ENCODE measurements at regions not wholly inside any gene's neighbourhood (a gene's known extent, or its start where the extent isn't known, plus 50 kb on each side); places are given as distances from the start of the nearest gene placed in this dataset.

- TF ChIP-seq CTCF (IDR thresholded peaks at IDR 0.05; ENCODE audit: insufficient read depth, low read length, poor library complexity, severe bottlenecking) (no peak), EZH2phosphoT487 (conservative IDR thresholded peaks at IDR 0.05; ENCODE audit: low read length) (no peak)
Measured at GRCh38 chr1:73637264-73637663, 560.7 kb downstream of the LRRIQ3 start.
